Neural cell (in vitro differentiated cells): ENCODE measurements at regions not wholly inside any gene's neighbourhood (a gene's known extent, or its start where the extent isn't known, plus 50 kb on each side); places are given as distances from the start of the nearest gene placed in this dataset.

Source experiments
- H2AFZ ChIP-seq: fragments of 200-600, 300-800 bp; sonication (generic), shearing (Covaris generic); 2 replicates; pipeline ENCODE4 v1.6.0; 2014; ENCODE audit warnings: low read depth, mild to moderate bottlenecking, antibody characterized with exemption, low read length, moderate library complexity
- H3F3A ChIP-seq: fragments of 200-600 bp; shearing (Covaris generic); 2 replicates; pipeline ENCODE4 v1.6.1; 2016; ENCODE audit warnings: mild to moderate bottlenecking, moderate library complexity, mixed read lengths, antibody characterized with exemption, low read length; ENCODE audit not compliant: insufficient read depth, poor library complexity, severe bottlenecking
- H3K27ac ChIP-seq: fragments of 200-600, 300-800 bp; sonication (generic), shearing (Covaris generic); 2 replicates; pipeline ENCODE4 v1.5.1; 2014; ENCODE audit warnings: mild to moderate bottlenecking, low read length, moderate library complexity
- H3K27me3 ChIP-seq: fragments of 300-800, 200-600 bp; sonication (generic), shearing (Covaris generic); 2 replicates; pipeline ENCODE4 v1.6.0; 2014; ENCODE audit warnings: mild to moderate bottlenecking, low read depth, low read length, moderate library complexity; ENCODE audit not compliant: insufficient read depth
- H3K36me3 ChIP-seq: fragments of 300-800, 200-600 bp; sonication (generic), shearing (Covaris generic); 2 replicates; pipeline ENCODE4 v1.5.1; 2014; ENCODE audit warnings: mild to moderate bottlenecking, antibody characterized with exemption, low read length, moderate library complexity; ENCODE audit not compliant: insufficient read depth
- H3K4me2 ChIP-seq: fragments of 300-800, 200-600 bp; sonication (generic), shearing (Covaris generic); 2 replicates; pipeline ENCODE4 v1.6.0; 2014; ENCODE audit warnings: mild to moderate bottlenecking, low read length
- H3K4me3 ChIP-seq: fragments of 300-800, 200-600 bp; sonication (generic), shearing (Covaris generic); 2 replicates; pipeline ENCODE4 v1.5.1; 2014; ENCODE audit warnings: mild to moderate bottlenecking, low read length, moderate library complexity
- H3K79me2 ChIP-seq: fragments of 200-600 bp; shearing (Covaris generic); replicated peaks from 2 replicates; pipeline ENCODE4 v1.6.0; 2014; ENCODE audit warnings: mild to moderate bottlenecking, low read length, moderate library complexity; ENCODE audit not compliant: insufficient read depth
- H3K9ac ChIP-seq: fragments of 300-800, 200-600 bp; sonication (generic), shearing (Covaris generic); 2 replicates; pipeline ENCODE4 v1.6.1; 2016; ENCODE audit warnings: mild to moderate bottlenecking, low read length, mixed read lengths
- H3K9me2 ChIP-seq: fragments of 200-600 bp; shearing (Covaris generic); 2 replicates; pipeline ENCODE4 v1.6.1; 2016; ENCODE audit warnings: mild to moderate bottlenecking, low read length, mixed read lengths; ENCODE audit not compliant: insufficient read depth
- H3K9me3 ChIP-seq: fragments of 200-600, 300-800 bp; sonication (generic), shearing (Covaris generic); 2 replicates; pipeline ENCODE4 v1.6.1; 2016; ENCODE audit warnings: mild to moderate bottlenecking, mixed run types, low read length, moderate library complexity, mixed read lengths
- H4K20me1 ChIP-seq: fragments of 200-600 bp; shearing (Covaris generic); 2 replicates; pipeline ENCODE4 v1.6.1; 2016; ENCODE audit warnings: mild to moderate bottlenecking, mixed run types; ENCODE audit not compliant: insufficient read depth
- EZH2 ChIP-seq: fragments of 200-600, 300-800 bp; shearing (Covaris generic), sonication (generic); IDR thresholded peaks from 2 replicates; pipeline ENCODE4 v1.6.1; 2014; ENCODE audit warnings: antibody characterized with exemption, low read length, borderline replicate concordance, mild to moderate bottlenecking; ENCODE audit not compliant: insufficient read depth, poor library complexity, severe bottlenecking
- MXI1 ChIP-seq: fragments of 450-650 bp; conservative IDR thresholded peaks from 2 replicates; pipeline ENCODE4 v1.6.1; 2014; ENCODE audit warnings: antibody characterized with exemption, mild to moderate bottlenecking; ENCODE audit not compliant: poor library complexity, severe bottlenecking
- POLR2AphosphoS5 ChIP-seq: IDR thresholded peaks from 2 replicates; pipeline ENCODE4 v1.6.1; 2012
- RAD21 ChIP-seq: fragments of 450-650 bp; conservative IDR thresholded peaks from 2 replicates; pipeline ENCODE4 v1.6.1; 2014; ENCODE audit warnings: antibody characterized with exemption, mild to moderate bottlenecking, moderate library complexity
- SMC3 ChIP-seq: fragments of 450-650 bp; conservative IDR thresholded peaks from 2 replicates; pipeline ENCODE4 v1.6.1; 2014; ENCODE audit warnings: antibody characterized with exemption, mild to moderate bottlenecking, moderate library complexity; ENCODE audit not compliant: poor library complexity
- TAF1 ChIP-seq: IDR thresholded peaks from 2 replicates; pipeline ENCODE4 v1.6.1; 2012; ENCODE audit warnings: low read depth
- TF ChIP-seq, protein P1 (sequence below): fragments of 450-650 bp; IDR thresholded peaks from 2 replicates; pipeline ENCODE4 v1.5.1; 2014; ENCODE audit warnings: antibody characterized with exemption, mild to moderate bottlenecking, moderate library complexity; ENCODE audit not compliant: poor library complexity, severe bottlenecking
- TF ChIP-seq, protein P2 (sequence below): IDR thresholded peaks from 2 replicates; pipeline ENCODE4 v1.6.1; 2012; ENCODE audit warnings: borderline replicate concordance

DNA sequence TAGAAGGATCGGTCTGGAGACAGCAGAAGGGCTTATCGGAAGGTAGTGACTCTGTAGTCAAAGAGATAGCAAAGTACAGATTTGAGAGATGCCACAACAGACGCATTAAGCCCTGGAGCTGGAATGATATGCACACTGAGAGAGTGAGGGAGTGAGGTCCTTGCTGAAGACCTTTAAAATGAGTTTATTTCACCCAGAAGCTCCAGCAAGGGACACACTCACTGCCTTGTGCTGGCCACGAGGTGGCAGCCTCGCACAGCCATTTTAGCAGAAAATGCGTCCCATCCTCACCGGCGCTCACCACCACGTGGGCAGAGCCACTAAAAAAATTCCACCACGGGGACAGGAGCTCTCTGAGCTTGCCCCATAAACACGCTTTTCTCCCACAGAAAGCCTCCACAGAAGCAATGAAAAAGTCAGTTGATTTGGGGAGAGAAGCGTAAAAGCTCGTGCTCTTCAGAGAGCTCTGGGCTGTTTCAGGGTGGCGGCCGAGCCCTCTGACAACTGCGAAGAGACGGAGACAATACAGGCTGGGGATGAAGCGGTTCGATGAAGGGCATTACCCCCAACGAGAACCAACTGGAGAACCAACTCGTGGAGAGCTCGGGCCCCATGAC lies 163.0 kb upstream of the KLF14 start:
- Histone ChIP-seq H3K79me2 (no peaks in the 10 kb centered on the region), H3K36me3 (no peaks in the 10 kb centered on the region), H3K4me2 (no peak overlapping the region), H3F3A (no peaks in the 10 kb centered on the region), H3K27ac (no peak overlapping the region), H4K20me1 (no peaks in the 10 kb centered on the region), H2AFZ (no peak overlapping the region), H3K9ac (no peak overlapping the region), H3K9me3 (no peaks in the 10 kb centered on the region), H3K27me3 (no peaks in the 10 kb centered on the region), H3K4me3 (no peak overlapping the region), H3K9me2 (no peaks in the 10 kb centered on the region)
- TF ChIP-seq, protein P1, sequence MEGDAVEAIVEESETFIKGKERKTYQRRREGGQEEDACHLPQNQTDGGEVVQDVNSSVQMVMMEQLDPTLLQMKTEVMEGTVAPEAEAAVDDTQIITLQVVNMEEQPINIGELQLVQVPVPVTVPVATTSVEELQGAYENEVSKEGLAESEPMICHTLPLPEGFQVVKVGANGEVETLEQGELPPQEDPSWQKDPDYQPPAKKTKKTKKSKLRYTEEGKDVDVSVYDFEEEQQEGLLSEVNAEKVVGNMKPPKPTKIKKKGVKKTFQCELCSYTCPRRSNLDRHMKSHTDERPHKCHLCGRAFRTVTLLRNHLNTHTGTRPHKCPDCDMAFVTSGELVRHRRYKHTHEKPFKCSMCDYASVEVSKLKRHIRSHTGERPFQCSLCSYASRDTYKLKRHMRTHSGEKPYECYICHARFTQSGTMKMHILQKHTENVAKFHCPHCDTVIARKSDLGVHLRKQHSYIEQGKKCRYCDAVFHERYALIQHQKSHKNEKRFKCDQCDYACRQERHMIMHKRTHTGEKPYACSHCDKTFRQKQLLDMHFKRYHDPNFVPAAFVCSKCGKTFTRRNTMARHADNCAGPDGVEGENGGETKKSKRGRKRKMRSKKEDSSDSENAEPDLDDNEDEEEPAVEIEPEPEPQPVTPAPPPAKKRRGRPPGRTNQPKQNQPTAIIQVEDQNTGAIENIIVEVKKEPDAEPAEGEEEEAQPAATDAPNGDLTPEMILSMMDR, result peak; percentile 92
- peak; percentile 94 for TF ChIP-seq RAD21
- no peak for TF ChIP-seq TAF1
- peak; percentile 94 for TF ChIP-seq SMC3
- TF ChIP-seq EZH2, result no peak
- TF ChIP-seq, protein P2, sequence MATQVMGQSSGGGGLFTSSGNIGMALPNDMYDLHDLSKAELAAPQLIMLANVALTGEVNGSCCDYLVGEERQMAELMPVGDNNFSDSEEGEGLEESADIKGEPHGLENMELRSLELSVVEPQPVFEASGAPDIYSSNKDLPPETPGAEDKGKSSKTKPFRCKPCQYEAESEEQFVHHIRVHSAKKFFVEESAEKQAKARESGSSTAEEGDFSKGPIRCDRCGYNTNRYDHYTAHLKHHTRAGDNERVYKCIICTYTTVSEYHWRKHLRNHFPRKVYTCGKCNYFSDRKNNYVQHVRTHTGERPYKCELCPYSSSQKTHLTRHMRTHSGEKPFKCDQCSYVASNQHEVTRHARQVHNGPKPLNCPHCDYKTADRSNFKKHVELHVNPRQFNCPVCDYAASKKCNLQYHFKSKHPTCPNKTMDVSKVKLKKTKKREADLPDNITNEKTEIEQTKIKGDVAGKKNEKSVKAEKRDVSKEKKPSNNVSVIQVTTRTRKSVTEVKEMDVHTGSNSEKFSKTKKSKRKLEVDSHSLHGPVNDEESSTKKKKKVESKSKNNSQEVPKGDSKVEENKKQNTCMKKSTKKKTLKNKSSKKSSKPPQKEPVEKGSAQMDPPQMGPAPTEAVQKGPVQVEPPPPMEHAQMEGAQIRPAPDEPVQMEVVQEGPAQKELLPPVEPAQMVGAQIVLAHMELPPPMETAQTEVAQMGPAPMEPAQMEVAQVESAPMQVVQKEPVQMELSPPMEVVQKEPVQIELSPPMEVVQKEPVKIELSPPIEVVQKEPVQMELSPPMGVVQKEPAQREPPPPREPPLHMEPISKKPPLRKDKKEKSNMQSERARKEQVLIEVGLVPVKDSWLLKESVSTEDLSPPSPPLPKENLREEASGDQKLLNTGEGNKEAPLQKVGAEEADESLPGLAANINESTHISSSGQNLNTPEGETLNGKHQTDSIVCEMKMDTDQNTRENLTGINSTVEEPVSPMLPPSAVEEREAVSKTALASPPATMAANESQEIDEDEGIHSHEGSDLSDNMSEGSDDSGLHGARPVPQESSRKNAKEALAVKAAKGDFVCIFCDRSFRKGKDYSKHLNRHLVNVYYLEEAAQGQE, result no peak

DNA sequence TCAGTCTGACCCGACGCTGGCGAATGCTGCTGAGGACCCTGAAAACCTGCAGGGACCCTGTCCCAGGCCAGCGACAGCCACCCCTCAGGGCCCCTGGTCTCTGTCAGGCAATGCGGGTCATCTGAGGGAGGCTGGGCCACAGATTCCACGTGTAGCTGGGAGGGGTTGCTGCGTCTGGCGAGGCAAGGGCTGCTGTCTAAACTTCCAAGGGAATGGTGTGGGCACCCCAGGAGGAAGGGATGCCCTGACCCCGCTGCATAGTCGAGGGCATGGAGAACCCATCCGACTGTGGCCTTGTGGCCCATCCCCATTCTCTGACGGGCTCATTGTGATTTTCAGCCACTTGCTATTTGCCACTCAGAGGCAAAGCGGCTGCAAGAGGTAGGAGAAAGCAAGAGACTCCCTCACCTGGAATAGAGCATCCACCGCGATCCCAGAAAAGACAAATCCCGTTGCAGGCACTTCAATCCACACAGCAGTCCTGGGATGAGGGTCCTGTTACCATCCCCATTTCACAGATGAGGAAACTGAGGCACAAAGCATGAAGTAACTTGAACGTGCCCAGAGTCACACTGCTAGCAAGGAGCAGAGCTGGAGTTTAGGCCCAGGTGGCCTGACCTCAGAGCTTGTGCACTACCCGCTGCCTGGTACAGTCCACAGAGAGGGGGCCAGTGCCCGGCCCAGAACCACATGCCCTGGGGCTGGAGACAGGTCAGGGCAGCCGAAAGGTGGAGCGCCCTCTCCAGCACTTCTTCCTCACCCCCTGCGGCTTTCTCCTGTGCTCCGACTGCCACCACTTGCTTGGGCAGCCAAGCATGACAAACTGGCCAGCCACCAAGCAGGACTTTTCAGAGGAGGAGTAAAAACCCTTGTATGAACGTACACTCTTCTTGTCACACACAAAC lies 163.8 kb upstream of the KLF14 start:
- H3K4me2 ChIP-seq, result no peak overlapping the region
- no peaks in the 10 kb centered on the region for H4K20me1 ChIP-seq
- TF ChIP-seq, protein P1, result no peak
- no peak for TF ChIP-seq POLR2AphosphoS5
- TF ChIP-seq MXI1, result no peak
- TF ChIP-seq SMC3, result no peak
- TF ChIP-seq, protein P2, result no peak
- no peak for TF ChIP-seq TAF1
- TF ChIP-seq RAD21, result no peak
- no peaks in the 10 kb centered on the region for H3K79me2 ChIP-seq
- no peaks in the 10 kb centered on the region for H3K9me3 ChIP-seq
- H3K36me3 ChIP-seq, result no peaks in the 10 kb centered on the region
- H2AFZ ChIP-seq, result no peak overlapping the region
- no peak overlapping the region for H3K4me3 ChIP-seq
- H3K27me3 ChIP-seq, result no peaks in the 10 kb centered on the region
- no peak overlapping the region for H3K27ac ChIP-seq
- H3K9me2 ChIP-seq, result no peaks in the 10 kb centered on the region
- no peaks in the 10 kb centered on the region for H3F3A ChIP-seq
- no peak overlapping the region for H3K9ac ChIP-seq
